Epidermal melanocyte (primary cell): ENCODE measurements at regions not wholly inside any gene's neighbourhood (a gene's known extent, or its start where the extent isn't known, plus 50 kb on each side); places are given as distances from the start of the nearest gene placed in this dataset.
"Not testable (repeated sequence)": the region's sequence is repeated elsewhere in the genome, so short reads cannot be mapped to it uniquely, and the experiment has no call there.

Source experiments
- DNase-seq: peaks from one replicate; pipeline ENCODE4 v3.0.0; 2011; ENCODE audit warnings: low spot score; ENCODE audit not compliant: insufficient read length

GRCh38 chr7:42572056-42572455 is 335.0 kb upstream of the GLI3 start:
- no peak for DNase-seq

GRCh38 chr7:42570944-42571343 is 333.9 kb upstream of the GLI3 start:
- DNase-seq = no peak

GRCh38 chr7:42567051-42567450 is 330.0 kb upstream of the GLI3 start:
- DNase-seq = no peak

GRCh38 chr7:42561797-42562196 is 324.8 kb upstream of the GLI3 start:
- no peak for DNase-seq

- no peak for DNase-seq
Observed at GRCh38 chr7:42560866-42561265, 323.9 kb upstream of the GLI3 start.

- DNase-seq = not testable (repeated sequence)
Observed at GRCh38 chr7:42554932-42555331, 317.9 kb upstream of the GLI3 start.

GRCh38 chr7:42552227-42552626 is 315.2 kb upstream of the GLI3 start:
- no peak for DNase-seq

- DNase-seq = no peak
Observed at GRCh38 chr7:42550706-42551470, 313.9 kb upstream of the GLI3 start.

GRCh38 chr7:42549866-42550485 is 313.0 kb upstream of the GLI3 start:
- no peak for DNase-seq

GRCh38 chr7:42548816-42549611 is 312.0 kb upstream of the GLI3 start:
- DNase-seq = no peak

- no peak for DNase-seq
Observed at GRCh38 chr7:42545049-42545724, 308.2 kb upstream of the GLI3 start.

- no peak for DNase-seq
Observed at GRCh38 chr7:42543953-42544352, 306.9 kb upstream of the GLI3 start.

- DNase-seq = not testable (repeated sequence)
Observed at GRCh38 chr7:42542446-42542845, 305.4 kb upstream of the GLI3 start.

GRCh38 chr7:42534441-42534840 is 297.4 kb upstream of the GLI3 start:
- DNase-seq = no peak

GRCh38 chr7:42527004-42527403 is 290.0 kb upstream of the GLI3 start:
- no peak for DNase-seq

- DNase-seq = no peak
Observed at GRCh38 chr7:42522227-42522991, 285.4 kb upstream of the GLI3 start.

- DNase-seq = no peak
Observed at GRCh38 chr7:42511027-42511426, 274.0 kb upstream of the GLI3 start.

GRCh38 chr7:42506097-42506496 is 269.1 kb upstream of the GLI3 start:
- no peak for DNase-seq

GRCh38 chr7:42502022-42502421 is 265.0 kb upstream of the GLI3 start:
- DNase-seq = no peak

- no peak for DNase-seq
Observed at GRCh38 chr7:42495256-42495655, 258.2 kb upstream of the GLI3 start.

- DNase-seq = no peak
Observed at GRCh38 chr7:42494736-42495135, 257.7 kb upstream of the GLI3 start.
